Kidney capillary endothelial cell (primary cell): ENCODE measurements at regions not wholly inside any gene's neighbourhood (a gene's known extent, or its start where the extent isn't known, plus 50 kb on each side); places are given as distances from the start of the nearest gene placed in this dataset.

Experiments used
- DNase-seq: peaks from one replicate; pipeline ENCODE4 v3.0.0-alpha.2; 2018; ENCODE audit warnings: low spot score

DNA sequence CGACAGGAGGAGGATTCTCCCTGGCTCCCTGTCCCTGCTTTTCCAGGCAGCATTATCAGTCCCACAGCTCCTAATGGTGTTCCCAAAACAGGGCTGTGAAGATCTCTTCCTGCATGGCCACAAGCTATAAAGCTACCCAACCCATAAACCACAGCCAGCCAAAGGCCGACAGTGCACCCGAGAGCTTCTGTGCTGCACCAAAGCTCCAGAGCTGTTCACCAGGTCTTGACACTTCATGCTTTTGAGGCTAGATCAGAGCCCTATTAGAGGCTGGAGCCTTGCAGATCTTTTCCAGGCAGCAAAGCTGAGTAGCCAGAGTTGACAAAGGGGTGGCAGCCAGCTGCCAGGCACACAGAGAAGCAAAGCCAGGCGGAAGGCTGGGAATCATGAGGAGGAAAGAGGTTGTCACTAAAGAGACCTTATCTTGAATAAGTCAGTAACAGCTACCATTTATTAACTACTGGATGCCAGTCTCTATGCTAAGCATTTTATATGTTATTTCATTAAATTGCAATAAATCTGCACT is 180.4 kb downstream of the KATNAL1 start:
- no peak for DNase-seq

DNA sequence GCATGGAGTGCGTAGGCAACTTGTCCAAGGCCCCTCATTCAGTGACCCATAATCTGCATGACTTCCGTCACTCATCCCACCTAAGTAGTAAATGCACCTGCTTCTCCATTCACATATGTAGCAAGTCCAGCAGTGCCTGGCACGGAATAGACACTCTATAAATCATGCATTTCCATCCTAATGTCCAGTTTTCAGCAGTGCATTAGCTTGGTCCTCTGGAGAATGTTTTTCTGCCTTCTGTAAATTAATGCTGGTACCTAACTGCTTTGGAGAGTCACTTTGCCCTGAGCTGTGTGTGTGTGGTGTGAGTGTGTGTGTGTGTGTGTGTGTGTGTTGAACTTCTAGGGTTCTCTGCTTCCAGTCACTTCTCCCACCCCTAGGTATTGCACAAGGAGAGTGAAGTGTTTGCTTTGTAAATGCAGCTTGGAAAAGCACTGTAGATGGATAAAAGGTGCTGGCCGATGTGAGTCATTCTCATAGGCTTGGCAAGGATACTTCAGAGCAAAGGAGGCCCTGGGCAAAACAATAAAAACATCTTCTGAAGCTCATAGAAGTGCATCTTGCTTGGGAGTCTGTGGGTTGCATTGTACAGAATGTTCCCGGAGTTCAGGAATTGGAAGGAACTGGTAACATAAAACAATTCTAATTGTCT is 181.8 kb downstream of the KATNAL1 start:
- no peak for DNase-seq

DNA sequence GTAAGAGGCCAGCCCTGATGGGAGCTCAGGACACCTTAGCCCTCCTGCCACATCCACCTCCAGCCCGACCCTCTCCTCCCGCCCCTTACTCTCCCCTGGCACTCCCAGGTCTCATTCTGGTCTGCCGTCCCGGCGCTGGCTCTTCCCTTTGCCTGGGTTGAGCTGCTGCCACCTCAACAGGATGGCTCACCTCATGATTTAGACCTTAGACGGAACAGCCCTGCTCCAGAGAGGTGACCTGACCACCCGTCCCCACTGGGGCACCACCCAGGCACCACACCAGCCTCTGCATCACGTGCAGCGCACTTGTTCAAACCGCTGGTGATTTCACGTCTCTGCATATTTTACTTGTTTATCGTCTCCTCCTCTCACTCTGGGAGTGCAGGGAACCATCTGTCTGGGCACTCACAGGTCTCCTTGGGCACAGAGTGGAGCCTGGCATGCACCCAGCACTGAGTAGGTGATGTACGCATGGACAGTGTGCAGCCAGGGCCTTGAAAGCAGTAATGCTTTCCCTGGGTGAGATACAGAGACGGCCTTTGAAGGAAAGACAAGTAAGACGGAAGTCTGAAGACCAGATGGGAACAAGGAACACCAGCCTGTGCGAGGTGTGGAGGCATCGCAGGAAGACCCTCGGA is 183.1 kb downstream of the KATNAL1 start:
- no peak for DNase-seq

DNA sequence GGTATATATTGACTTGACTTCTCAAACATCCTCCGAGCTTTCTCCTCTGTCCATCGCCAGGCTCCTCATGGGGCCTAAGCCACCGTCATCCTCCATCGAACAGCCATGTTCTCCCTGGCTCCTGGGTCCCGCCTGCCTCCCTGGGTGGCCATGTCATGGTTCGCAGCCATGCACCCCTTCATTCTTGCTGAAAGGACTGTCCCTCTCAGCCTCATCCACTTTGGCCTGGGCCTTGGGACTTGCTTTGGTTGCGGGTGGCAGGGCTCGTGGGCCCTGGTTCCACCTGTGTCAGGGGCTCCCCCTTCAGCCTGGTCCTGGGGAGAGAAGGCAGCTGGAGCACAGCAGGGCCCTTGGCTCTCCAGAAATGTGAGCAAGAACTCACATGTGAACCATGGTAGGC is 183.8 kb downstream of the KATNAL1 start:
- no peak for DNase-seq

DNA sequence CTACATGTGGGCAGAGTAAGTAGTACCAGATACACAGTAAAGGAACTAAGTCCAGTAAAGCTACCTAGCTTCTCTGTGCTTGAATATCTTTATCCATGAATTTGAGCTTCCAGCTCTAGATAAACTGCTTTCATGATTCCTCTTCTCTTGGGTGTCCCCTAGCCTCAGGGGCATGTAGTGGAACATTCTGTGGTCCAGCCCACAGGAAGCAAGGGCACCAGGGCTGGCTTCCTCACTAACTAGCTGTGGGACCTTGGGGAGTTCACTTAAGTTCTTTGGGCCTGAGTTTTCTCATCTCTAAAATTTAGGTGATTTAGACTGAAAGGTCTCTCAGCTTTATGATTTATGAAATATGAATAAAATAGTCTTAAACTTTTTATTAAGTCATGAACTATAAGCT is 185.7 kb downstream of the KATNAL1 start:
- DNase-seq, result no peak

DNA sequence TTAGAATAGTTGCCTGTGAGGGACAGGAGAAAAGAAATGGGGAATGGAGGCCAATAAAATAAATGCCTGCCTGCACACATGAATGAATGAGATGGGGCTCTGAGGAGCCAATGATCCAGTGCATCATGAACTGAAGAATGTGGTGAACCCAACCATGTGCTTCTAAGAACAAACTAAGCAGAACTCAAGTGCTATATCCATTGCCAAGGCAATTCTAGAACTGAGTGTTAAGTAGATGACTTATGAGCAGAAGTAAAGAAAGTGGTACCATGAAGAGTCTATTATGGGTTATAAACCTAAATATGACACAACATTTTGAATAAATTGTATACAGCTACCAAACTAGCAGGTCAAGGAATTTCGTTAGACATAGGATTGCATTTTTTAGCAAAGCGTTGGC is 186.1 kb downstream of the KATNAL1 start:
- no peak for DNase-seq

DNA sequence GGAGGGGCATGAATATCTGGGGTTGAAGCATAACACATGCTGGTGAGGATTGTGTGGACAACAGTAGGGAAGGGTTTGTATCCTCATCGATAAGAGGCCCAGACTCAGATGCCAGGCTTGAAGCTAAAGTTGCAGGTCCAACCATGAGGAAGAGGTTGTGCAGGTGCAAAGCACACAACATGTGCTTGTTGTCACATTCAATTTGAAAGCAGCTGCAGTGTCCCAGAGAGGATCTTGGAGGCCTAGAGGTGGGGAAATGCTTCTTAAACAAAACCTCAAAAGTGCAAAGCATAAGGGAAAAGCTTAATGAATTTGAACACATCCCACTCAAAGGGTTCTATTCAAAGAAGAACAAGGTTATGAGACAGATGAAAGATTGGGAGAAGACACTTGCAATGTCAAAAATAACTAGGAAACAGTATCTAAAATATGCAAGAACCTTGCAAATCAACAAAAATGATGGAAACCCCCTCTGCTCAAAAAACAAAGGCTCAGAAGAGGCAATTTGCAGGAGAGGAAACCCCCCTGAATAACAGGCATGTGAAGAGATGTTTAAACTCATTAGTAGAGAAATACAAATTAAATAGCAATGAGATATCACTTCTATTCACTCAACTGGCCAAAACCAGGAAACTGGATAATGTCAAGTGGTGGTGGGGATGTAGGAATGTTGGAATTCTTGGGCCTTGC is 187.1 kb downstream of the KATNAL1 start:
- DNase-seq, result no peak

DNA sequence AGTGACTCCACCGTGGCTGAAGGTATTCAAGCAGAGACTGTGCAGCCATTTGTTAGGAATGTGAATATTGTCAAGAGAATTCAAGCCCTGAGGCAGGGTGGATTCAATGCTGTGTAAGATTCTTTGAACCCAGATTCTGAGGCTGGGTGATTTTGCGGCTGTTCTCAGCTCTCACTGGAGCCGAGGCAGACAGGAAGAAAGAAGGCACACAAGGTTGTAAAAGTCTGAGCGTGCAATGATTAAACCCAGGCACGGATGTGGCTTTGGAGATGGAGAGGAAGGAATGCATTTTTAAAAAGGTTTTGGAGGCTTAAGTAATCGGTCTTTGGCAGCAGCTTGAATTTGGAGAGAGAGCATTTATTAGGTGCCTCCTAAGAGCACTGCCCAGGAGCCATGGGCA is 187.9 kb downstream of the KATNAL1 start:
- no peak for DNase-seq

DNA sequence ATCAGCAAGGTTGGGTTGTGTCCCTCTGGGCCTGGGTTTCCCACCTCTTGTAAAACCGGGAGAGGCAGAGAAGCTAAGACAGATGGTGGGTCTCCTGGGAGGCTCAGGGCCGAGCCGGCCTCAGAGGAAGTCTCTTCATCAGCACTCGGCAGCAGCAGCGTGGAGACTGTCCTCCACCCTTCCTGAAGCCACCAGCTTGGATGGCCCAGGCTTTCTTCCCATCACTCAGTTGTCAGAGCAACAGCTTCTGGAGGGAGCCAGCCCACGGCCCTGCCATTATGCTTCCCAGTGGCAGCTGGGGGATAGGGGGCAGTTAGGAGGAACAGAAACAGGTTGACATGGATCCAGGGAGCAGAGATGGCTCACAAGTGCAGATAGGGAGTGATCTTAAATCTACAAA is 191.0 kb downstream of the KATNAL1 start:
- no peak for DNase-seq

DNA sequence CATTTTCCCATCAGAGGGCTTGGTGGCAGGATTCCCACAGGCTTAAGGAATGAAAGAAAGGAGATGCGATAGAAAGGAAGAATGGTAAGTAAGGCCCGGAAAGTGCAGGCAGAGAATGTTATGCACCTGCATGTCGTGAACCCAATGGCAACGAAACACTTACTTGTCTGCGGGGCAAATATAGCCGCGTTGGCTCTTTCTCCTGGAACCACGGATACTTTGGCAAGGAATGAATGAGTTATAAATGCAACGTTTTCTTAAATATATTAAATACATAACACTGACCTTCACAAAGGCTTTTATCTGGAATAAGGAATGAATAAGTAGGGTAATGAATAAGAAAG is 192.1 kb downstream of the KATNAL1 start:
- DNase-seq, result no peak

DNA sequence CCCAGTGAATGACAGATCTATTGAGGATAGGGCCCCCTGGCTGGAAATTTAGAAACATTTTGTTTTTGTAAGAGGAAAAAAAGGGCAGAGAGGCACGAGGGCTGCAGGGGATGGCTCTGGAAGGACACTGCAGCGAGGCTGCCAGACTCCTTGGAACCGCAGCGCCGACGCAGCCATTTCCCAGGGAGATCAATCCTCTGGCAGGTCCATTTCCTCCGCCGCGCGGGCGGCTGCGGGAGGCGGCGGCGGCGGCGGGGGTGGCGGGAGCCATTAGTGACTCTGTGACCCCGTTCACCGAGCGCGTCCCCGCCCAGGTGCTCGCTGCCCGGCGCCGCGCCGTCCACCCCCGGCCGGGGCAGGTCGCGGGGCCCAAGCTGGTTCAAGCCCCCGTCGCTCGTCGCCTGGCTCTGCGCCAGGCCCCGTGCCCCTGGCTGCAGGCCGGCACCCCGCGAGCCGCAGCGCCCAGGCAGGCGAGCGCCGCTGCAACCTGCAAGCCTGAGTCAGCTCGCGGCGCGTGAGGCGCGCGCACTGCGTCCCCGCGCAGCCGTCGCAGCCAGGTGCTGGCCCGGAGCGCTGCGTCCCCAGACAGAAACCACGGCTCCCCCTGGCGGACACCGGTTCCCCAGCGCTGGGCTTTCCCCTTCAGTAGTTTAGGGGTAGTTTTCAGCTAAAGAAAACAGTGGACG is 192.6 kb downstream of the KATNAL1 start:
- DNase-seq, result peak; percentile 70

DNA sequence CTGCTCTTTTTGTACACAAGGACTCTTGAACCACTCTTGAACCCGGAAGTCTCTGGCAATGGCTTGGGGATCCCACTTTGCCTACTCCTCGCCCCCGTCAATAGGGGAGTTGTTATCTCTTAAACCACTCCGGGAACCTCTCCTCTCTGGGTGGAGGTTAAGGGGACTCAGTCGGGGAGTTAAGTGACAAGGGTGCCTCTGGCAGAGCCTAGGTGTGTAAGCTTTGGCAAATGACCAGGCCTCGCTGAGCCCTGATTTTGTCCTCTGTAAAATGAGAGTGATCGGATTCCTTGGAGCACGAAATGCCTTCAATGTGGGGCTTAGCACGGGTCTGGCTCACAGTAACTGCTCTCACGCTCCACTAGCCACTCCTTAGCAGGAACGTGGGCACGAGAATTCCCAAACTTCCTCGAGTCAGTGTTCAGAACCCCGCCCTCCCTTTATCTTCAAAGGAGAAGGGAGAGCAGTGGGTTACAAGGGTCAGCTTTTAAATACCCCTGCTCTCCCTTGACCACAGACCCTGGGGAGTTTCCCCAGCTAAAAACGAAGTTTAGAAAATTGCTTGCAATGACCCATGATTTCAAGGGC is 193.3 kb downstream of the KATNAL1 start:
- no peak for DNase-seq

DNA sequence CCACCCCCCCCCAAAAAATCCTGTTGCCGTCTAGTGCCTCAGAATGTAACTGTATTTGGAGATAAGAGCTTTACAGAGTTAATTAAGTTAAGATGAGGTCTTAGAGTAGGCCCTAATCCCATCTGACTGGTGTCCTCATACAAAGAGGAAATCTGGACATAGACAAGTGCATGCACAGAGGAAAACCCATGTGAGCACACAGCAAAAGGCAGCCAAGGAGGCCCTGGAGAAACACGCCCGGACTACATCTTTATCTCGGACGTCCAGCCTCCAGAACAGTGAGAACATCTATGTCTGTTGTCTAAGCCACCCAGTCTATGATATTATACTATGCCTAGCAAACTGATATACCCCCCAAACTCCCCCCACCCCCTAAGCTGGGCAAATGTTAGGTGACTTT is 193.8 kb downstream of the KATNAL1 start:
- DNase-seq, result no peak

DNA sequence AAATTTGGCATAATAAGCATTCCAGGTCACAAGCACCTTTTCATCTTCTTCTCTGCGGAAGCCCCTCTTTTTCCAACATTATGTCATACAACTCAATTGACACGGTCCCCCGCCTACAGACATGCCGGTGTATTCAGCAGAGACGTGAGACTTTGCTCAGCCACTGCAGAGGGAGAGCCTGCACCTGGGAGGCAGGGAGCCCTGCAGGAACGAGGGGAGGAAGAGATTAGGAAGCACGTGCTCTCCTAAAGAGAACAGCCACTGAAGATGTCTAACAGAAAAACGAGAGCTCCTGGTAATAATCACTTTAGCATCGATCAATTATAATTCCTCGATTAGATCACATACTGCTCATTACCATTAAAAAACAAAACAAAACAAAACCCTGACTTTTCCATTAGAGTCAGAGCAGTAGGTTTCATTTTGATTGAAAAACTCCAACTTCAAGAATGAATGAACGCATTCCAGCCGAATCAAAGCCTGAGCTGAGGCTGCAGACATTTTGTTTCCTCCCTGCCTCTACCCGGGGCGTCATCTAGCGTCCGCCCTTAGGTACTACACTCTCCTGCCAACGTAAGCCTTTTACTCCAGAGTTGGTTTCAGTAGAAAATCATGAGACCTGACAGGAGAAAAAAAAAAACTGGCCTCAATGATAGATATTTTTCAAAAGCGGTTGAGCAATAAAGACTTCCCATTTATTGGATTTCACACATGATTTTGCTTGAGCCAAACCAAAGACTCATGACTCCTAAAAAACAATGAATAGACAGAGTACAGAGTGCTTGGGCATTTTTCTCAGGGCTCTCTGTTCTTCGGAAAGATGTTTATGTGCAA is 194.5 kb downstream of the KATNAL1 start:
- DNase-seq, result peak; percentile 80

DNA sequence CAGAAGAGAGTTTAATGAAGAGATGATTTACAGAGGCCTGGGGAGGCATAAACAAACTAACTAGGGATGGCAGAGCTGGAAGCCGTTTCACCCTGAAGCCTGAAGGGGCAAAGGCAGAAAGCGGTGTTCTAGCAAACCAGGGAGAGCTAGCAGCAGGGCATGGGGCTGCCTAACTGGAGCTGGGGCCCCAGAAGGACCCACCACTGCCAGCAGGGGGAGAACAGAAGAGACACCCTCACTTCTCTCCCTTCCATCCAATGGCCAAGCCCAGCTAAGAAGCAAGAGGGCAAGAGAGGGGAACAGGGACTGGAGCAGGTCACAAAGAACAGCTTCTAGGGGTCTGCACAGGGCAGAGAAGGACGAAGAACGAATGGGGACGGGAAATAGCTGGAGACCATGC is 195.5 kb downstream of the KATNAL1 start:
- no peak for DNase-seq

DNA sequence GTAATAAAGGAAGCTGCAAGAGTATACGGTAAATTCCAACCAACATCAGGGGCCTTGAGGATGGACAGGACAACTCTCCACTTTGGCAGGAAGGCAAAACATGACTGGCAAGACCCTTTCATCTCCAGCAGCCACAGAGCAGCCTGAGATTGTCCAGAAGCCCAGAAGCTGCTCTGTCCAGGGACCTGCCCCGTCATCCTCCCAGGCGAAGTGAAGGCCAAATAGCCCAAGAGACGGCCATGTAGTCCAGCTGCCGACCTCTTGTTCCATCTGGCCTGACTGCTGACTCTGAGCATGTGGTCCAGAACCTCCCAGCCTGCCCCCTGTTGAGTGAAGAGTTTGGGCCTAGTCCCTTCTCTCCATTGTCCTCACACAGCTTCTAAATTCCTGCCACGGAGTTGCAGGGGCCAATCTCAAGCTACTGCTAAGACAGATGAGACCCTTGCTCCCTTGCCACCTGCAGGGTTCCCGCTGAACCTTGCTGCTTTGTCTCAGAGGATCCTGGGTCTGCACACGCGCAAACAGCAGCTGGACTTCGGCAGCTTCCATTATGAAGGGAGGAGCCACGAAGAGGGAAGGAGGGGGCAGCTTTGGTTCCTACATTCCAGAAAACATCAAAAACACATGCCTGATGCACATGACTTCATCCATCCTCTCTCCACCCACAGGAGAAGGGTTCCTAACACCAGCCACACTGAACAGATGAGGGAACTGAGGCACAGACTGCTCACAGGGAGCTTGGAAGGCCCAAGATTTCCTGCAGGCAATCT is 196.9 kb downstream of the KATNAL1 start:
- DNase-seq, result no peak

DNA sequence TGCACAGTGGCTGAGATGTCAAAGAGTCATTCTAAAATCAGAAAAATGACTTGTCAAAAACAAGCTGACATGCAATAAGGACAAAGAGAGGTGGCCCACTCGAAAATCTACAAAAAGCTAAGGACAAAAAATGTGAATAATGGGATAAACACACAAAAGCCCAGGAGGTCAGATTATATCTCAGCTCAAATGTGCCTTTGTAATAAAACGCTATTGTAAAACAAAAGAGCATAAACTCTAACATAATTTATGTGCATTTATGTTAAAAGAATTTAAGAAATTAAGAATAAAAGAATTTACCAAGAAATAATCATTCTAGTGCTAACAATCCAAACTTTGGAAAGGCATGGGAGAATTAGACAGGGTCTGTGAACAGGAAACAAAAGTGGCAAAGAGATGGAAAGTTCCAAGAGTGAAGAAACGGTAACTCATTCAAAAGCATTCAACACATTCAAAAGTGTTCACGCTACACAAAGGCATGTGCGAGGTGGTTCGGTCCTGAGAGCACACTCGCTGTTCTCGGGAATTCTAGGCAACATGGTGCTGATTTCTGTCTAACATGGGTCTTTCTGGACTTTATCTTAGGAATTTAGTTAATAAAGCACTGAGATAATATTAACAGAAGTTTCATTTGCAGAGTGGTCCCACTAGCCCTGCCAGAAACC is 197.7 kb downstream of the KATNAL1 start:
- DNase-seq, result no peak

DNA sequence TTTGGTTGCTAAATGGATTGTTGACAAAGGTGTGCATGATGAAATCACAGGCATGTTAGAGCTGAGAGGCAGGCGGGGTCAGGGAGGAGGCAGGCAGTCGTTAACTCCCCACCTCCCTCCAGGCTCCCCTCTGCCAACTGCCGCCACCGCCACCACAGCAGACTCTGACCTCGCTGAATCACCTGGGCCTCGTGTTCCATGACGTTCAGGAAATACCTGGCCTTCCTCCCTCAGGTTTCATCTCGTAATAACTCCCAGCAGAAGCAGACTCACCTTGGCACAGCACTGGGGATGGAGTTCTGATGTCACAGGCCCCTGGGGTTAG is 198.5 kb downstream of the KATNAL1 start:
- no peak for DNase-seq

DNA sequence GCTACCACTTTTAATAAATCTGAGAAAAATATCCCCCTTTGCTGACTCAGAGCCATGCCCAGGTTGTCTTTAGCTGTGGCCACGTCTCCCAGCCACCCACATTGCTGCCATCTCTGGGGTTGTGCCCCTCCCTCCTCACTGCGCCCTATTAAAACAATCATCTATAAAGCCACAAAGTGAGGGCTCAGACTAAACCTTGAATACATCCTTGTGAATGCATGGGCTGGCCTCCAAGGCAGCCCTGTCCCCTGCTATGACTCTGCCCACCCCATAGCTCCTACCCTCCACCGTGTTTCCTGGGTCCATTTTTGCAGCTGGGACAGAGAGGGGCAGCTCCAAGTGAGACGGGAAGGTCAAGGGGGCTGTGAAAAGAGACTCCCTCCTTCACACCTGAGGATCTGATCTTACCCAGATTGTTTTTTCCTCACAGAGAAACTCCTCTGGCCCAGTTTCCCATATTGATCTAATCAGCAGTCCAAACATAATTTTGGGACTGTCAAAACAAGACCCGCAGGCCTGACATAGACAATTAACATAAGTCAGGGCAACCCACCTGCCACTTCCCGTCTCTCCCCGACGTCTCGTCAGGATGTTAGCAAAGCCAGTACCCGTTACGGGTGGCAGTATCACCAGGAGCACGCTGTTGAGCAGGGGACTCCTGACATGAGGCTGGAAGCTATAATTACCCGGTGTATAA is 199.0 kb downstream of the KATNAL1 start:
- DNase-seq, result no peak
